OCI-LY1 (cell line): ENCODE measurements at regions not wholly inside any gene's neighbourhood (a gene's known extent, or its start where the extent isn't known, plus 50 kb on each side); places are given as distances from the start of the nearest gene placed in this dataset.
A peak's percentile ranks its signal among the peaks of the same experiment; 100 is the strongest.

ENCODE experiments used
- H2AFZ ChIP-seq: fragments of 200-600 bp; sonication (generic), shearing (Covaris generic); 2 replicates; pipeline ENCODE4 v1.6.0; 2014; ENCODE audit warnings: antibody characterized with exemption, mild to moderate bottlenecking, low read length
- H3F3A ChIP-seq: fragments of 200-600 bp; sonication (generic), shearing (Covaris generic); 2 replicates; pipeline ENCODE4 v1.6.0; 2014; ENCODE audit warnings: mild to moderate bottlenecking, antibody characterized with exemption, low read length, moderate library complexity; ENCODE audit not compliant: insufficient read depth
- H3K27ac ChIP-seq: fragments of 200-600 bp; sonication (generic); 2 replicates; pipeline ENCODE4 v1.5.1; 2014; ENCODE audit warnings: low read length, mixed run types, mild to moderate bottlenecking, low read depth; ENCODE audit not compliant: poor library complexity, severe bottlenecking
- H3K27me3 ChIP-seq: fragments of 200-600 bp; sonication (generic); 2 replicates; pipeline ENCODE4 v1.6.0; 2014; ENCODE audit warnings: antibody characterized with exemption, mild to moderate bottlenecking, low read length, moderate library complexity; ENCODE audit not compliant: insufficient read depth
- H3K36me3 ChIP-seq: fragments of 200-600 bp; sonication (generic); 2 replicates; pipeline ENCODE4 v1.6.1; 2014; ENCODE audit warnings: mild to moderate bottlenecking, antibody characterized with exemption, low read length, moderate library complexity, mixed read lengths; ENCODE audit not compliant: insufficient read depth
- H3K4me1 ChIP-seq: fragments of 200-600 bp; sonication (generic); 2 replicates; pipeline ENCODE4 v1.5.1; 2014; ENCODE audit warnings: mild to moderate bottlenecking, low read length, moderate library complexity; ENCODE audit not compliant: insufficient read depth, severe bottlenecking
- H3K4me2 ChIP-seq: fragments of 200-600 bp; sonication (generic), shearing (Covaris generic); 2 replicates; pipeline ENCODE4 v1.6.1; 2014; ENCODE audit warnings: low read length
- H3K4me3 ChIP-seq: fragments of 200-600 bp; sonication (generic); 2 replicates; pipeline ENCODE4 v1.5.1; 2014; ENCODE audit warnings: low read length, low read depth, mild to moderate bottlenecking, mixed read lengths; ENCODE audit not compliant: poor library complexity, severe bottlenecking
- H3K79me2 ChIP-seq: fragments of 200-600 bp; shearing (Covaris generic); 2 replicates; pipeline ENCODE4 v1.6.1; 2016; ENCODE audit warnings: mixed run types, low read length, mixed read lengths; ENCODE audit not compliant: insufficient read depth
- H3K9ac ChIP-seq: fragments of 200-600 bp; sonication (generic), shearing (Covaris generic); 2 replicates; pipeline ENCODE4 v1.6.1; 2014; ENCODE audit warnings: mild to moderate bottlenecking, low read length, mixed read lengths
- H3K9me2 ChIP-seq: fragments of 200-600 bp; sonication (generic), shearing (Covaris generic); 2 replicates; pipeline ENCODE4 v1.6.1; 2014; ENCODE audit warnings: low read depth, mild to moderate bottlenecking, low read length, mixed read lengths
- H3K9me3 ChIP-seq: fragments of 200-600 bp; shearing (Covaris generic); 2 replicates; pipeline ENCODE4 v1.6.1; 2014; ENCODE audit warnings: low read length, mixed read lengths
- H4K20me1 ChIP-seq: fragments of 200-600 bp; sonication (generic), shearing (Covaris generic); 2 replicates; pipeline ENCODE4 v1.6.0; 2016; ENCODE audit warnings: mild to moderate bottlenecking, low read length; ENCODE audit not compliant: insufficient read depth
- EZH2 ChIP-seq: fragments of 200-600 bp; sonication (generic), shearing (Covaris generic); IDR thresholded peaks from 2 replicates; pipeline ENCODE4 v1.8.0; 2017; ENCODE audit warnings: borderline replicate concordance, mixed run types, mild to moderate bottlenecking, antibody characterized with exemption, low read length, moderate library complexity, mixed read lengths
- TF ChIP-seq, protein P1 (sequence below): fragments of 200-600 bp; sonication (generic), shearing (Covaris generic); IDR thresholded peaks from 2 replicates; pipeline ENCODE4 v1.5.1; 2017; ENCODE audit warnings: mild to moderate bottlenecking, antibody characterized with exemption, low read length, moderate library complexity, mixed read lengths

- no peak overlapping the region for H3K27ac ChIP-seq
- H3K4me2 ChIP-seq, result no peak overlapping the region
- TF ChIP-seq EZH2, result no peak
- TF ChIP-seq, protein P1, sequence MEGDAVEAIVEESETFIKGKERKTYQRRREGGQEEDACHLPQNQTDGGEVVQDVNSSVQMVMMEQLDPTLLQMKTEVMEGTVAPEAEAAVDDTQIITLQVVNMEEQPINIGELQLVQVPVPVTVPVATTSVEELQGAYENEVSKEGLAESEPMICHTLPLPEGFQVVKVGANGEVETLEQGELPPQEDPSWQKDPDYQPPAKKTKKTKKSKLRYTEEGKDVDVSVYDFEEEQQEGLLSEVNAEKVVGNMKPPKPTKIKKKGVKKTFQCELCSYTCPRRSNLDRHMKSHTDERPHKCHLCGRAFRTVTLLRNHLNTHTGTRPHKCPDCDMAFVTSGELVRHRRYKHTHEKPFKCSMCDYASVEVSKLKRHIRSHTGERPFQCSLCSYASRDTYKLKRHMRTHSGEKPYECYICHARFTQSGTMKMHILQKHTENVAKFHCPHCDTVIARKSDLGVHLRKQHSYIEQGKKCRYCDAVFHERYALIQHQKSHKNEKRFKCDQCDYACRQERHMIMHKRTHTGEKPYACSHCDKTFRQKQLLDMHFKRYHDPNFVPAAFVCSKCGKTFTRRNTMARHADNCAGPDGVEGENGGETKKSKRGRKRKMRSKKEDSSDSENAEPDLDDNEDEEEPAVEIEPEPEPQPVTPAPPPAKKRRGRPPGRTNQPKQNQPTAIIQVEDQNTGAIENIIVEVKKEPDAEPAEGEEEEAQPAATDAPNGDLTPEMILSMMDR, result no peak
- no peaks in the 10 kb centered on the region for H3K9me3 ChIP-seq
- H4K20me1 ChIP-seq, result no peaks in the 10 kb centered on the region
- no peaks in the 10 kb centered on the region for H3K9me2 ChIP-seq
- H3F3A ChIP-seq, result no peaks in the 10 kb centered on the region
- no peak overlapping the region for H2AFZ ChIP-seq
- H3K36me3 ChIP-seq, result no peaks in the 10 kb centered on the region
- no peaks in the 10 kb centered on the region for H3K4me1 ChIP-seq
- H3K4me3 ChIP-seq, result no peak overlapping the region
- no peaks in the 10 kb centered on the region for H3K27me3 ChIP-seq
- H3K79me2 ChIP-seq, result no peaks in the 10 kb centered on the region
- H3K9ac ChIP-seq, result no peak overlapping the region
Observed at GRCh38 chr6:51536728-51537127, 550.7 kb downstream of the PKHD1 start.

GRCh38 chr6:51541847-51542246, 545.6 kb downstream of the PKHD1 start:
- no peaks in the 10 kb centered on the region for H3K4me1 ChIP-seq
- no peaks in the 10 kb centered on the region for H4K20me1 ChIP-seq
- H3K9me3 ChIP-seq, result no peaks in the 10 kb centered on the region
- H3K9ac ChIP-seq, result no peak overlapping the region
- H3K4me3 ChIP-seq, result no peak overlapping the region
- H3K4me2 ChIP-seq, result no peak overlapping the region
- H3K36me3 ChIP-seq, result no peaks in the 10 kb centered on the region
- H3K27me3 ChIP-seq, result no peaks in the 10 kb centered on the region
- no peak overlapping the region for H2AFZ ChIP-seq
- TF ChIP-seq, protein P1, result 0 out of 2 replicates have a peak, but pooled peaks have one; percentile 7
- no peak for TF ChIP-seq EZH2
- H3K79me2 ChIP-seq, result no peaks in the 10 kb centered on the region
- H3F3A ChIP-seq, result no peaks in the 10 kb centered on the region
- H3K9me2 ChIP-seq, result no peaks in the 10 kb centered on the region
- H3K27ac ChIP-seq, result no peak overlapping the region

- no peaks in the 10 kb centered on the region for H3K9me2 ChIP-seq
- no peak overlapping the region for H3K27ac ChIP-seq
- no peaks in the 10 kb centered on the region for H3K36me3 ChIP-seq
- no peak overlapping the region for H2AFZ ChIP-seq
- no peaks in the 10 kb centered on the region for H3K4me1 ChIP-seq
- H3K27me3 ChIP-seq, result no peaks in the 10 kb centered on the region
- H3K4me3 ChIP-seq, result no peak overlapping the region
- no peak for TF ChIP-seq EZH2
- TF ChIP-seq, protein P1, result no peak
- H3K9me3 ChIP-seq, result no peaks in the 10 kb centered on the region
- no peak overlapping the region for H3K9ac ChIP-seq
- no peaks in the 10 kb centered on the region for H3K79me2 ChIP-seq
- no peak overlapping the region for H3K4me2 ChIP-seq
- H4K20me1 ChIP-seq, result no peaks in the 10 kb centered on the region
- H3F3A ChIP-seq, result no peaks in the 10 kb centered on the region
Observed at GRCh38 chr6:51542475-51542874, 544.9 kb downstream of the PKHD1 start.
